Cardiac fibroblast (primary cell): ENCODE measurements at regions not wholly inside any gene's neighbourhood (a gene's known extent, or its start where the extent isn't known, plus 50 kb on each side); places are given as distances from the start of the nearest gene placed in this dataset.
A peak's percentile ranks its signal among the peaks of the same experiment; 100 is the strongest.

Source experiments
- DNase-seq, 2 donors: peaks; one replicate each; pipeline versions ENCODE4 v3.0.0 to v3.0.0-alpha.2; 2010; ENCODE audit warnings: low read depth in 2 of 2
- H3K4me3 ChIP-seq, 2 donors: replicated peaks in 1 of 2; 1 replicate in 1 of 2; 2 replicates in 1 of 2; pipeline ENCODE4 v1.5.1; 2011; ENCODE audit warnings: low read depth in 2 of 2, low read length in 2 of 2, mild to moderate bottlenecking in 2 of 2, moderate library complexity in 1 of 2
- CTCF ChIP-seq: IDR thresholded peaks from one replicate; pipeline ENCODE4 v1.5.1; 2011; ENCODE audit warnings: low read depth, mild to moderate bottlenecking, low read length, inconsistent platforms

GRCh38 chr1:221456918-221457317 is 285.0 kb downstream of the DUSP10 start:
- no peak for DNase-seq
- TF ChIP-seq CTCF: no peak
- no peak overlapping the region for H3K4me3 ChIP-seq

DNA sequence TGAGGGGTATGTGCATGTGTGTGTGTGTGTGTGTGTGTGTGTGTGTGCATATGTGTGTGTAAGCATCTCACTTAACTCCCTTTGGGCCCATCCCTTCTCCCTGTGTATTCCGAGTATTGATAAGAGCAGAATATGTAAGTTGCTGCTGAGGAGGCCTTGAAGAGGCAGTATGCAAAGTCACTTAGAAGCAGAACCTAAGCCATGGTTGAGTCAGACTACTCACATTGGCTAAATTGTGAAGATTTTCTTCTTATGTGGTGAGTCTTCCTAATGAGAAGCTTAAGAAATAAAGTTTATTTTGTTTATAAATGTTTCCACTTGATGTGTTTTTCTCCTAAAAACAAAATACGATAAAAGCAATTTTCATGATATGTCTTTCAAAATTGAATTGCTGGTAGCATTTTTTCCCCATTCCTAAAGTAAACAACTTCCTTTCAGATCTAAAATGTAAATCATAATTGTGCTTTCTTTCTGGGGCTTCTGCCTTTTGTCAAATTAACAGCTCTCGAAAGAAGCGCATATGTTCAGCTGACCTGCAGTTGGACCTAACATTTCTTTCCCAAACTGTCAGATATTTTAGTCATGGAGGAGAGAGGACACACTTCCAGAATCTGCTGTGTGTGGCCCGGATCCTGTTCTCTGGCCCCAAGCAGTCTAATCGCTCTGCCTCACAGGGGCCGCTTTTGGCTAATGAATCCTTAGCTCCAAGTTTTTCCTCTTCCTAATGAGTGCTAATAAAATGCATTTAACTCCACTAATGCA is 284.0 kb downstream of the DUSP10 start:
- DNase-seq: peak in 1 of 2 donors; percentile 22
- no peak overlapping the region for H3K4me3 ChIP-seq
- TF ChIP-seq CTCF: no peak

- TF ChIP-seq CTCF: no peak
- no peak overlapping the region for H3K4me3 ChIP-seq
- DNase-seq: peak; percentile 73 to 92
These were observed 283.3 kb downstream of the DUSP10 start for GRCh38 chr1:221458447-221459156.

DNA sequence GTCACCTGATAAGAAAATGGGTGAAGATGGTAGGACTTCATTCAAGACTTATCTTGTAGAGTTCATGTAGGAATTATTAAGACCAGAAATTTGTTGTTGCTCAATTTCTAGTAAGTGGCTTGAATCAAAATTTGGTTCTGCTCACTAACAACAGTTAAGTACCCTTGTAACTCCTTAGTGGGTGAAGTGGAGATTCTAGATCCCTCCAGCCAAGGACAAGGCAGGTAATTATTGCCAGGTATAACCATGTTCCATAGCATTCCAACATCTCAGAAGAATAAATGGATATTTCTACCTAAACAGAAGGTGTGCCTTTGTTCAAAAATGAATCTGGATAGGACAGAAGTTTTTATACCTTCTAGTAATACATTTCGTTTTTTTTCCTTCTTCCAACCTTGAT is 282.3 kb downstream of the DUSP10 start:
- no peak for TF ChIP-seq CTCF
- no peak overlapping the region for H3K4me3 ChIP-seq
- DNase-seq: no peak

DNA sequence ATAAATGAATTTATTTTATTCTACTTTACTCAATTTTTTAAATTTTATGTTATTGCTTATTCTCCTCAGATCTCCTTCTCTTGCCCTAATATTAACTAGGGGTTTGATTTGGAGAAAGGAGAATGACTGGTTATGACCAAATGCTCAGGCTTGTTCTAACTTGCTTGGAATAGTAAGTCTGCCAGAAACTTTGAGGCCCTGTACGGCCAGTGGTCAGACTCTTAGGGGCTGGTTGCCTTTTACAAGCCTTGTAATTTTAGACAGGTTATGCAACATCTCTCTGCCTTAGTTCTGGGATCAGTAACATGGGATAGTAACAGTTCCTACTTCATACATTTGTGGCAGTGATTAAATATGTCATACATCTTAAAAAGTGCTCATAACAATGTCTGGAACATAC is 279.5 kb downstream of the DUSP10 start:
- DNase-seq: peak; percentile 5 to 29

DNA sequence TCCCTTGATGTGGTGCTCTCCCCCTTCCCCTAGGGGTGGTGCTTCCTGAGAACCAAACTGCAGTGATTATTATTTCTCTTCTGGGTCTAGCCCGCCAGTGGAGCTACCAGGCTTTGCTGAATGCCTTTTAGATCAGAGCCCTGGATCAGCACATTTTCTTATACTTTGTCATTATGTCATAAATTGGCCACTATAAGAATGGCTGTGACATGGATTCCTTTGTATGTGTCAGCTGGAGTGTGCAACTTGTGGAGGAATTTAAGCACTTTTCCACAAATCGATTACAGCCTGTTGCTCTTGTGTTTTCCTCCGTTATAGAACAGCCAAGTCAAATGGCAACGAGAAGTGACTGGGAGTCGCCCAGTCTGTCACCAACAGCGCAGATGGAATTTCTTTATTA is 273.3 kb downstream of the DUSP10 start:
- TF ChIP-seq CTCF: no peak
- DNase-seq: no peak
- no peak overlapping the region for H3K4me3 ChIP-seq

More for the DNA sequence above, 279.5 kb downstream of the DUSP10 start:
- no peak overlapping the region for H3K4me3 ChIP-seq
- TF ChIP-seq CTCF: no peak
